ENCODE measurements at regions not wholly inside any gene's neighbourhood (a gene's known extent, or its start where the extent isn't known, plus 50 kb on each side); places are given as distances from the start of the nearest gene placed in this dataset.

DNA sequence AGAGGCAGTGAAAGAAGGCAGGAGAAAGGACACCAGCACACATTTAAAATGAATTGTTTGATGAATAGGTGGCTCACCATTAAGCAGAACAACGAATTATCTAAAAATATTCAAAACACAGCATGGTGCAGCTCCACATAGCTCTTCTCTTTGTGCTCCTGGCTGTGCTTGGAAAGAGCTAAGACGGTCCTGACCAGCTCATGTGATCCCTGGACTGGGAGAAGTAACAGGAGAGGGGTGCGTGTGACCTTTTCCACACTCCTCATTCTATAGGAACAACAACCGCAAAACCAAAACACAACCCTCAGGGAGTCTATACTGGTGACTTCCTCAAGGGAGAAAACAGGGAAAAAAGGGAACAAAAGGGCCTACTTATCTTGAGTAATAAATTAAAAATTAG, 140.5 kb downstream of the DIRAS2 start:
- TF ChIP-seq, protein P1, sequence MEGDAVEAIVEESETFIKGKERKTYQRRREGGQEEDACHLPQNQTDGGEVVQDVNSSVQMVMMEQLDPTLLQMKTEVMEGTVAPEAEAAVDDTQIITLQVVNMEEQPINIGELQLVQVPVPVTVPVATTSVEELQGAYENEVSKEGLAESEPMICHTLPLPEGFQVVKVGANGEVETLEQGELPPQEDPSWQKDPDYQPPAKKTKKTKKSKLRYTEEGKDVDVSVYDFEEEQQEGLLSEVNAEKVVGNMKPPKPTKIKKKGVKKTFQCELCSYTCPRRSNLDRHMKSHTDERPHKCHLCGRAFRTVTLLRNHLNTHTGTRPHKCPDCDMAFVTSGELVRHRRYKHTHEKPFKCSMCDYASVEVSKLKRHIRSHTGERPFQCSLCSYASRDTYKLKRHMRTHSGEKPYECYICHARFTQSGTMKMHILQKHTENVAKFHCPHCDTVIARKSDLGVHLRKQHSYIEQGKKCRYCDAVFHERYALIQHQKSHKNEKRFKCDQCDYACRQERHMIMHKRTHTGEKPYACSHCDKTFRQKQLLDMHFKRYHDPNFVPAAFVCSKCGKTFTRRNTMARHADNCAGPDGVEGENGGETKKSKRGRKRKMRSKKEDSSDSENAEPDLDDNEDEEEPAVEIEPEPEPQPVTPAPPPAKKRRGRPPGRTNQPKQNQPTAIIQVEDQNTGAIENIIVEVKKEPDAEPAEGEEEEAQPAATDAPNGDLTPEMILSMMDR (IDR thresholded peaks at IDR 0.05): no peak
- no peak for TF ChIP-seq POLR2A (IDR thresholded peaks at IDR 0.05)
